SK-N-SH (cell line): ENCODE measurements at regions not wholly inside any gene's neighbourhood (a gene's known extent, or its start where the extent isn't known, plus 50 kb on each side); places are given as distances from the start of the nearest gene placed in this dataset.

Experiments
- CTCF ChIA-PET: fragments of 300-600, 350-600 bp; formaldehyde crosslinking; extraction: SDS; loops from one replicate; lab custom pipeline; 2021; lab: Yijun Ruan, JAX
- POLR2A ChIA-PET: fragments of 350-600 bp; sonication (Branson Sonifier 250); formaldehyde crosslinking; extraction: SDS; loops from one replicate; lab custom pipeline; 2020; ENCODE audit warnings: antibody characterized with exemption, inconsistent platforms; lab: Yijun Ruan, JAX
- DNase-seq: peaks from one replicate; pipeline ENCODE4 v3.0.0; 2012
- H2AFZ ChIP-seq: fragments of 200-600 bp; sonication (generic); 2 replicates; pipeline ENCODE4 v1.8.1; 2016; ENCODE audit warnings: antibody characterized with exemption, mild to moderate bottlenecking, low read depth
- H3F3A ChIP-seq: fragments of 200-600 bp; sonication (generic); replicated peaks from 2 replicates; pipeline ENCODE3; 2016; ENCODE audit warnings: antibody characterized with exemption, mild to moderate bottlenecking; ENCODE audit not compliant: insufficient read depth
- H3K27ac ChIP-seq, 2 experiments: fragments of 200-500 bp in 1 of 2; fragments of 200-600 bp in 1 of 2; sonication (Bioruptor generic) in 1 of 2; sonication (generic), shearing (Covaris generic) in 1 of 2; 2 replicates each; pipeline versions ENCODE4 v1.5.1 to v1.6.1; 2014 to 2016; ENCODE audit warnings: low read depth in 2 of 2, inconsistent platforms in 1 of 2, low read length in 1 of 2, mild to moderate bottlenecking in 1 of 2, mixed read lengths in 1 of 2
- H3K27me3 ChIP-seq: fragments of 200-600 bp; sonication (generic), shearing (Covaris generic); 2 replicates; pipeline ENCODE4 v1.6.1; 2016; ENCODE audit warnings: mixed run types; ENCODE audit not compliant: insufficient read depth
- H3K36me3 ChIP-seq, 2 experiments: fragments of 200-500 bp in 1 of 2; fragments of 200-600 bp in 1 of 2; sonication (Bioruptor generic) in 1 of 2; sonication (generic) in 1 of 2; replicated peaks in 1 of 2; 2 replicates each; pipeline versions ENCODE3 to v1.5.1; 2014 to 2016; ENCODE audit warnings: low read length in 1 of 2, mild to moderate bottlenecking in 1 of 2; ENCODE audit not compliant: insufficient read depth in 2 of 2, control insufficient read depth in 1 of 2
- H3K4me1 ChIP-seq, 2 experiments: fragments of 200-500 bp in 1 of 2; fragments of 200-600 bp in 1 of 2; sonication (Bioruptor generic) in 1 of 2; sonication (generic), shearing (Covaris generic) in 1 of 2; 2 replicates each; pipeline versions ENCODE4 v1.5.1 to v1.6.1; 2014 to 2016; ENCODE audit warnings: low read depth in 1 of 2, low read length in 1 of 2, mixed run types in 1 of 2; ENCODE audit not compliant: insufficient read depth in 2 of 2, control insufficient read depth in 1 of 2
- H3K4me2 ChIP-seq: fragments of 200-600 bp; sonication (generic), shearing (Covaris generic); 2 replicates; pipeline ENCODE4 v1.6.1; 2017; ENCODE audit warnings: mixed run types
- H3K4me3 ChIP-seq, 2 experiments: fragments of 200-500 bp in 1 of 2; fragments of 200-600 bp in 1 of 2; sonication (Bioruptor generic) in 1 of 2; sonication (generic), shearing (Covaris generic) in 1 of 2; 2 replicates each; pipeline versions ENCODE4 v1.5.1 to v1.8.1; 2014 to 2016; ENCODE audit warnings: low read depth in 2 of 2, inconsistent platforms in 1 of 2, low read length in 1 of 2, mild to moderate bottlenecking in 1 of 2, mixed read lengths in 1 of 2, moderate library complexity in 1 of 2
- H3K79me2 ChIP-seq: fragments of 200-600 bp; sonication (generic); 2 replicates; pipeline ENCODE4 v1.8.1; 2017; ENCODE audit warnings: mild to moderate bottlenecking; ENCODE audit not compliant: insufficient read depth
- H3K9ac ChIP-seq: fragments of 200-600 bp; sonication (generic); 2 replicates; pipeline ENCODE4 v1.6.1; 2017; ENCODE audit warnings: mixed run types
- H3K9me2 ChIP-seq: fragments of 200-600 bp; sonication (generic); 2 replicates; pipeline ENCODE4 v1.6.1; 2017; ENCODE audit warnings: mixed run types
- H3K9me3 ChIP-seq: fragments of 200-600 bp; sonication (generic); 2 replicates; pipeline ENCODE4 v1.6.1; 2017; ENCODE audit warnings: mixed run types, mild to moderate bottlenecking, moderate library complexity
- H4K20me1 ChIP-seq: fragments of 200-600 bp; sonication (generic); 2 replicates; pipeline ENCODE4 v1.6.1; 2017; ENCODE audit warnings: mild to moderate bottlenecking, mixed run types; ENCODE audit not compliant: insufficient read depth
- EP300 ChIP-seq, 2 experiments: IDR thresholded peaks; 2 replicates each; pipeline versions ENCODE4 v1.4.0 to v1.6.1; 2012; ENCODE audit warnings: borderline replicate concordance in 1 of 2, low read depth in 1 of 2, low read length in 1 of 2
- FOXJ3 ChIP-seq: sonication (generic); formaldehyde crosslinking; IDR thresholded peaks from 2 replicates; pipeline ENCODE4 v1.5.1; 2020; ENCODE audit warnings: mild to moderate bottlenecking, missing genetic modification reagents
- FOXM1 ChIP-seq: IDR thresholded peaks from 2 replicates; pipeline ENCODE4 v1.4.0; 2012; ENCODE audit warnings: low read depth, mild to moderate bottlenecking
- GABPA ChIP-seq: IDR thresholded peaks from 2 replicates; pipeline ENCODE4 v1.4.0; 2012; ENCODE audit warnings: low read depth, mild to moderate bottlenecking
- MEF2A ChIP-seq: IDR thresholded peaks from 2 replicates; pipeline ENCODE4 v1.4.0; 2012; ENCODE audit warnings: low read depth, borderline replicate concordance
- MXI1 ChIP-seq: IDR thresholded peaks from 2 replicates; pipeline ENCODE4 v1.6.1; 2012; ENCODE audit warnings: mild to moderate bottlenecking, low read depth, low read length, improper control_type of control experiment
- RCOR1 ChIP-seq: fragments of 150-350 bp; IDR thresholded peaks from 2 replicates; pipeline ENCODE4 v1.6.1; 2017; ENCODE audit warnings: antibody characterized with exemption, low read length
- RXRA ChIP-seq: IDR thresholded peaks from 2 replicates; pipeline ENCODE4 v1.4.0; 2012; ENCODE audit warnings: low read depth, mild to moderate bottlenecking, borderline replicate concordance
- SIN3A ChIP-seq: IDR thresholded peaks from 2 replicates; pipeline ENCODE4 v1.6.1; 2012; ENCODE audit warnings: low read depth, mild to moderate bottlenecking, low read length, moderate library complexity, borderline replicate concordance
- SMC3 ChIP-seq: IDR thresholded peaks from 2 replicates; pipeline ENCODE4 v1.6.1; 2012; ENCODE audit warnings: low read depth, low read length, improper control_type of control experiment
- TEAD4 ChIP-seq: IDR thresholded peaks from 2 replicates; pipeline ENCODE4 v1.4.0; 2012; ENCODE audit warnings: mild to moderate bottlenecking, borderline replicate concordance; ENCODE audit not compliant: insufficient read depth
- WGBS: methylation state at CpG from one replicate; pipeline ENCODE4 v1.1.6; 2017; ENCODE audit warnings: low lambda C conversion rate; 5-methylcytosine and 5-hydroxymethylcytosine counted together
- TF ChIP-seq, protein P1 (sequence below): fragments of 150-350 bp; IDR thresholded peaks from 2 replicates; pipeline ENCODE4 v1.6.1; 2016; ENCODE audit warnings: mild to moderate bottlenecking, low read depth, low read length
- TF ChIP-seq, protein P2 (sequence below): IDR thresholded peaks from 2 replicates; pipeline ENCODE4 v1.4.0; 2012; ENCODE audit warnings: low read depth, borderline replicate concordance
- TF ChIP-seq, protein P3 (sequence below): IDR thresholded peaks from 2 replicates; pipeline ENCODE4 v1.6.1; 2012; ENCODE audit warnings: mild to moderate bottlenecking, low read depth, low read length, moderate library complexity

DNA sequence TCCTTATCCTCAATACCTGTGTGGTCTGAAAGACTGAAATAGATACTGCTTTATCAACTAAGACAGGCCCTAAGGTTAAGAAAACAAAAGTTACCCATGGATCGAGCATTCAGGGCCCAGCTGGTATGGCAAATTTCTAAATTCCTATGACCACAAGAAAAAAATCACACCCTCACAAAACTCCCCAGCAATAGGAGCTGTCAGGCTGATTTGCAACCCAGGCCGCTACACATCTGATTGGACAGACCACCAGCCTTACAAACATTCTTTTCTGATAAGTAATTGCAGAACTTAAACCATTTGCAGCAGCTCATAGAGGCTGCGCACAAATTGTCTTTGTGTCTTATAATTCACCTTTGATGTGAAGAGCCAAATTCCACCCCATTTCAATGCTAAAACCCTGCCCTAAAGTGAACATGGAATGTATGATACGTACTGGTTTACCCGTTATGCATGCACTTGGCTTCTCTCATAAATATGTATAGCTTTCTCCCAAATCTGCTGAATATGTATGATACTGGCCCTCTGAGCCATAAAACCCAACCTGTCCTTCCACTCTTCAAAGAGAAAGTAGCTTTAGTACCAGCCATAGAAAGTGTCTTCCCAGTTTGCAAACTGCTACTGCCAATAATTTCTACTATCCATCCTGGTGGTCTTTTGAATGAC, 842.5 kb downstream of the GRID1 start:
- Histone ChIP-seq H3K27ac (no peak overlapping the region), H2AFZ (no peak overlapping the region), H3K4me1 (no peaks in the 10 kb centered on the region), H3K4me2 (no peak overlapping the region), H3F3A (no peaks in the 10 kb centered on the region), H3K27me3 (no peaks in the 10 kb centered on the region), H4K20me1 (no peaks in the 10 kb centered on the region), H3K36me3 (no peaks in the 10 kb centered on the region), H3K9me3 (no peaks in the 10 kb centered on the region), H3K9ac (no peak overlapping the region)
- DNase-seq, result no peak
- POLR2A ChIA-PET, result interaction anchor here (0.7 kb wide), 1 partner anchor 9 kb away, joined by 4 read pairs; no protein-coding TSS in a partner anchor
- TF ChIP-seq GABPA (no peak), EP300 (IDR thresholded peaks at IDR 0.05; ENCODE audit: borderline replicate concordance in 1 of 2, low read depth in 1 of 2, low read length in 1 of 2) (no peak), RCOR1 (no peak), SIN3A (no peak), MEF2A (no peak), TEAD4 (no peak), FOXJ3 (CRISPR knock-in tag) (no peak), SMC3 (no peak), FOXM1 (no peak), RXRA (no peak), MXI1 (no peak)
- TF ChIP-seq, protein P1, sequence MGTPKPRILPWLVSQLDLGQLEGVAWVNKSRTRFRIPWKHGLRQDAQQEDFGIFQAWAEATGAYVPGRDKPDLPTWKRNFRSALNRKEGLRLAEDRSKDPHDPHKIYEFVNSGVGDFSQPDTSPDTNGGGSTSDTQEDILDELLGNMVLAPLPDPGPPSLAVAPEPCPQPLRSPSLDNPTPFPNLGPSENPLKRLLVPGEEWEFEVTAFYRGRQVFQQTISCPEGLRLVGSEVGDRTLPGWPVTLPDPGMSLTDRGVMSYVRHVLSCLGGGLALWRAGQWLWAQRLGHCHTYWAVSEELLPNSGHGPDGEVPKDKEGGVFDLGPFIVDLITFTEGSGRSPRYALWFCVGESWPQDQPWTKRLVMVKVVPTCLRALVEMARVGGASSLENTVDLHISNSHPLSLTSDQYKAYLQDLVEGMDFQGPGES, result no peak
- TF ChIP-seq, protein P2, sequence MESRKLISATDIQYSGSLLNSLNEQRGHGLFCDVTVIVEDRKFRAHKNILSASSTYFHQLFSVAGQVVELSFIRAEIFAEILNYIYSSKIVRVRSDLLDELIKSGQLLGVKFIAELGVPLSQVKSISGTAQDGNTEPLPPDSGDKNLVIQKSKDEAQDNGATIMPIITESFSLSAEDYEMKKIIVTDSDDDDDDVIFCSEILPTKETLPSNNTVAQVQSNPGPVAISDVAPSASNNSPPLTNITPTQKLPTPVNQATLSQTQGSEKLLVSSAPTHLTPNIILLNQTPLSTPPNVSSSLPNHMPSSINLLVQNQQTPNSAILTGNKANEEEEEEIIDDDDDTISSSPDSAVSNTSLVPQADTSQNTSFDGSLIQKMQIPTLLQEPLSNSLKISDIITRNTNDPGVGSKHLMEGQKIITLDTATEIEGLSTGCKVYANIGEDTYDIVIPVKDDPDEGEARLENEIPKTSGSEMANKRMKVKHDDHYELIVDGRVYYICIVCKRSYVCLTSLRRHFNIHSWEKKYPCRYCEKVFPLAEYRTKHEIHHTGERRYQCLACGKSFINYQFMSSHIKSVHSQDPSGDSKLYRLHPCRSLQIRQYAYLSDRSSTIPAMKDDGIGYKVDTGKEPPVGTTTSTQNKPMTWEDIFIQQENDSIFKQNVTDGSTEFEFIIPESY, result no peak
- TF ChIP-seq, protein P3, sequence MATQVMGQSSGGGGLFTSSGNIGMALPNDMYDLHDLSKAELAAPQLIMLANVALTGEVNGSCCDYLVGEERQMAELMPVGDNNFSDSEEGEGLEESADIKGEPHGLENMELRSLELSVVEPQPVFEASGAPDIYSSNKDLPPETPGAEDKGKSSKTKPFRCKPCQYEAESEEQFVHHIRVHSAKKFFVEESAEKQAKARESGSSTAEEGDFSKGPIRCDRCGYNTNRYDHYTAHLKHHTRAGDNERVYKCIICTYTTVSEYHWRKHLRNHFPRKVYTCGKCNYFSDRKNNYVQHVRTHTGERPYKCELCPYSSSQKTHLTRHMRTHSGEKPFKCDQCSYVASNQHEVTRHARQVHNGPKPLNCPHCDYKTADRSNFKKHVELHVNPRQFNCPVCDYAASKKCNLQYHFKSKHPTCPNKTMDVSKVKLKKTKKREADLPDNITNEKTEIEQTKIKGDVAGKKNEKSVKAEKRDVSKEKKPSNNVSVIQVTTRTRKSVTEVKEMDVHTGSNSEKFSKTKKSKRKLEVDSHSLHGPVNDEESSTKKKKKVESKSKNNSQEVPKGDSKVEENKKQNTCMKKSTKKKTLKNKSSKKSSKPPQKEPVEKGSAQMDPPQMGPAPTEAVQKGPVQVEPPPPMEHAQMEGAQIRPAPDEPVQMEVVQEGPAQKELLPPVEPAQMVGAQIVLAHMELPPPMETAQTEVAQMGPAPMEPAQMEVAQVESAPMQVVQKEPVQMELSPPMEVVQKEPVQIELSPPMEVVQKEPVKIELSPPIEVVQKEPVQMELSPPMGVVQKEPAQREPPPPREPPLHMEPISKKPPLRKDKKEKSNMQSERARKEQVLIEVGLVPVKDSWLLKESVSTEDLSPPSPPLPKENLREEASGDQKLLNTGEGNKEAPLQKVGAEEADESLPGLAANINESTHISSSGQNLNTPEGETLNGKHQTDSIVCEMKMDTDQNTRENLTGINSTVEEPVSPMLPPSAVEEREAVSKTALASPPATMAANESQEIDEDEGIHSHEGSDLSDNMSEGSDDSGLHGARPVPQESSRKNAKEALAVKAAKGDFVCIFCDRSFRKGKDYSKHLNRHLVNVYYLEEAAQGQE, result no peak
- TF ChIP-seq, all 33 proteins: peak for 0
- Histone ChIP-seq H3K4me3 (no peak overlapping the region), H3K79me2 (no peaks in the 10 kb centered on the region), H3K9me2 (no peaks in the 10 kb centered on the region)
- CTCF ChIA-PET, result interaction anchor here (1.3 kb wide), 1 partner anchor 9 kb away, joined by 3 read pairs; no protein-coding TSS in a partner anchor
- WGBS, result 43% methylated on average over 5 of the region's 5 CpGs
